Naive thymus-derived CD8-positive, alpha-beta T cell (primary cell): ENCODE measurements at regions not wholly inside any gene's neighbourhood (a gene's known extent, or its start where the extent isn't known, plus 50 kb on each side); places are given as distances from the start of the nearest gene placed in this dataset.
"Not testable (repeated sequence)": the region's sequence is repeated elsewhere in the genome, so short reads cannot be mapped to it uniquely, and the experiment has no call there.

ENCODE experiments used
- ATAC-seq, 2 donors: fragments of 150-1000 bp; cut with Tn5 transposase in 1 of 2; sonication (Bioruptor Pico), chemical (Tn5 transposase) in 1 of 2; 1 replicate in 1 of 2; 2 replicates in 1 of 2; pipeline ENCODE4 v1.10.0; 2021; ENCODE audit warnings: mild to moderate bottlenecking in 2 of 2, moderate library complexity in 2 of 2
- POLR2A ChIA-PET: fragments of 350-600 bp; sonication (Branson Sonifier 250); formaldehyde crosslinking; loops from one replicate; lab custom pipeline; 2021; ENCODE audit warnings: antibody characterized with exemption; lab: Charles Lee
- DNase-seq, 10 donors: peaks; one replicate each; pipeline versions ENCODE4 v3.0.0 to v3.0.0-alpha.2; 2020 to 2022
- H3K27ac Mint-ChIP-seq, 10 donors: one replicate each; pipeline ENCODE4 v1.8.0; 2020 to 2022; ENCODE audit warnings: mild to moderate bottlenecking in 10 of 10, mixed read lengths in 10 of 10, moderate library complexity in 4 of 10, inconsistent platforms in 1 of 10
- H3K27me3 Mint-ChIP-seq, 5 donors: one replicate each; pipeline ENCODE4 v1.8.0; 2021 to 2022; ENCODE audit warnings: mixed read lengths in 5 of 5
- H3K36me3 Mint-ChIP-seq, 3 donors: one replicate each; pipeline ENCODE4 v1.8.0; 2020 to 2022; ENCODE audit warnings: mixed read lengths in 3 of 3, mild to moderate bottlenecking in 2 of 3, inconsistent platforms in 1 of 3
- H3K4me1 Mint-ChIP-seq, 4 donors: one replicate each; pipeline ENCODE4 v1.8.0; 2021 to 2022; ENCODE audit warnings: mixed read lengths in 4 of 4
- H3K4me3 Mint-ChIP-seq, 10 donors: one replicate each; pipeline ENCODE4 v1.8.0; 2020 to 2022; ENCODE audit warnings: mild to moderate bottlenecking in 10 of 10, mixed read lengths in 10 of 10, moderate library complexity in 6 of 10, inconsistent platforms in 1 of 10
- H3K9me3 Mint-ChIP-seq, 9 donors: one replicate each; pipeline ENCODE4 v1.8.0; 2020 to 2022; ENCODE audit warnings: mixed read lengths in 9 of 9, mild to moderate bottlenecking in 3 of 9, inconsistent platforms in 1 of 9, moderate library complexity in 1 of 9

- no peaks in the 10 kb centered on the region for H3K36me3 Mint-ChIP-seq
- peak overlapping the region in 1 of 10 donors; percentile 23 for H3K27ac Mint-ChIP-seq
- ATAC-seq (no peak), DNase-seq (no peak)
- no peak overlapping the region for H3K4me3 Mint-ChIP-seq
- POLR2A ChIA-PET, result no interaction called here
- no peaks in the 10 kb centered on the region for H3K9me3 Mint-ChIP-seq
- peaks cover 5 to 48% (median 35%) of the 10 kb centered on the region in 5 donors for H3K27me3 Mint-ChIP-seq
- peaks cover 0 to 39% (median under 1%) of the 10 kb centered on the region in 4 donors for H3K4me1 Mint-ChIP-seq
Measured at GRCh38 chr22:22378446-22379415, 129.8 kb downstream of the ZNF280B start.

GRCh38 chr22:22380098-22381030 lies 128.2 kb downstream of the ZNF280B start:
- H3K36me3 Mint-ChIP-seq, result no peaks in the 10 kb centered on the region
- H3K27ac Mint-ChIP-seq, result no peak overlapping the region
- peaks cover 0 to 30% (median under 1%) of the 10 kb centered on the region in 4 donors for H3K4me1 Mint-ChIP-seq
- peaks cover 2 to 46% (median 36%) of the 10 kb centered on the region in 5 donors for H3K27me3 Mint-ChIP-seq
- peak overlapping the region in 1 of 10 donors; percentile 15 for H3K4me3 Mint-ChIP-seq
- no peak for DNase-seq
- H3K9me3 Mint-ChIP-seq, result no peaks in the 10 kb centered on the region
- POLR2A ChIA-PET, result no interaction called here
- no peak for ATAC-seq

- H3K4me3 Mint-ChIP-seq, ATAC-seq, H3K27ac Mint-ChIP-seq, H3K9me3 Mint-ChIP-seq, H3K36me3 Mint-ChIP-seq, DNase-seq, POLR2A ChIA-PET: not testable (repeated sequence)
- Mint-ChIP-seq H3K4me1 (peaks cover 0 to 22% (median under 1%) of the 10 kb centered on the region in 4 donors), H3K27me3 (peaks cover 5 to 49% (median 36%) of the 10 kb centered on the region in 5 donors)
Measured at GRCh38 chr22:22381292-22381691, 127.2 kb downstream of the ZNF280B start.

GRCh38 chr22:22384267-22384666 lies 124.3 kb downstream of the ZNF280B start:
- peaks cover 8 to 50% (median 37%) of the 10 kb centered on the region in 5 donors for H3K27me3 Mint-ChIP-seq
- H3K36me3 Mint-ChIP-seq, result no peaks in the 10 kb centered on the region
- peaks cover 0 to 17% (median under 1%) of the 10 kb centered on the region in 4 donors for H3K4me1 Mint-ChIP-seq
- POLR2A ChIA-PET, result no interaction called here
- DNase-seq (no peak), ATAC-seq (no peak)
- H3K9me3 Mint-ChIP-seq, result no peaks in the 10 kb centered on the region
- H3K4me3 Mint-ChIP-seq, result no peak overlapping the region
- no peak overlapping the region for H3K27ac Mint-ChIP-seq

- H3K4me1 Mint-ChIP-seq, result peaks cover 0 to 14% (median under 1%) of the 10 kb centered on the region in 4 donors
- H3K4me3 Mint-ChIP-seq, result no peak overlapping the region
- no peak overlapping the region for H3K27ac Mint-ChIP-seq
- POLR2A ChIA-PET, result no interaction called here
- peaks cover 10 to 48% (median 41%) of the 10 kb centered on the region in 5 donors for H3K27me3 Mint-ChIP-seq
- DNase-seq (no peak), ATAC-seq (no peak)
- no peaks in the 10 kb centered on the region for H3K36me3 Mint-ChIP-seq
- no peaks in the 10 kb centered on the region for H3K9me3 Mint-ChIP-seq
Measured at GRCh38 chr22:22384668-22385244, 123.8 kb downstream of the ZNF280B start.

- POLR2A ChIA-PET, result no interaction called here
- no peak for DNase-seq
- no peaks in the 10 kb centered on the region for H3K36me3 Mint-ChIP-seq
- H3K27ac Mint-ChIP-seq, result no peak overlapping the region
- no peak for ATAC-seq
- H3K4me3 Mint-ChIP-seq, result no peak overlapping the region
- H3K4me1 Mint-ChIP-seq, result peaks cover 0 to 2% (median under 1%) of the 10 kb centered on the region in 4 donors
- H3K27me3 Mint-ChIP-seq, result peaks cover 10 to 58% (median 47%) of the 10 kb centered on the region in 5 donors
- H3K9me3 Mint-ChIP-seq, result no peaks in the 10 kb centered on the region
Measured at GRCh38 chr22:22386602-22387385, 121.7 kb downstream of the ZNF280B start.

- H3K4me1 Mint-ChIP-seq, result no peaks in the 10 kb centered on the region
- DNase-seq, result no peak
- POLR2A ChIA-PET, result no interaction called here
- peaks cover 9 to 58% (median 48%) of the 10 kb centered on the region in 5 donors for H3K27me3 Mint-ChIP-seq
- peaks cover 0 to 2% (median 0%) of the 10 kb centered on the region in 9 donors for H3K9me3 Mint-ChIP-seq
- H3K27ac Mint-ChIP-seq, result no peak overlapping the region
- ATAC-seq, result no peak
- no peak overlapping the region for H3K4me3 Mint-ChIP-seq
- peaks cover 0 to 1% (median under 1%) of the 10 kb centered on the region in 3 donors for H3K36me3 Mint-ChIP-seq
Measured at GRCh38 chr22:22387386-22387736, 121.2 kb downstream of the ZNF280B start.

GRCh38 chr22:22388090-22388489 lies 120.5 kb downstream of the ZNF280B start:
- H3K27ac Mint-ChIP-seq, result no peak overlapping the region
- peaks cover 10 to 58% (median 50%) of the 10 kb centered on the region in 5 donors for H3K27me3 Mint-ChIP-seq
- H3K4me3 Mint-ChIP-seq, result no peak overlapping the region
- no peak for ATAC-seq
- H3K36me3 Mint-ChIP-seq, result peaks cover 0 to 6% (median 3%) of the 10 kb centered on the region in 3 donors
- no peak for DNase-seq
- peaks cover 0 to 6% (median 0%) of the 10 kb centered on the region in 9 donors for H3K9me3 Mint-ChIP-seq
- POLR2A ChIA-PET, result no interaction called here
- H3K4me1 Mint-ChIP-seq, result no peaks in the 10 kb centered on the region

- H3K4me1 Mint-ChIP-seq, result no peaks in the 10 kb centered on the region
- POLR2A ChIA-PET, result no interaction called here
- ATAC-seq (no peak), DNase-seq (no peak)
- H3K27ac Mint-ChIP-seq, result no peak overlapping the region
- H3K27me3 Mint-ChIP-seq, result peaks cover 7 to 58% (median 46%) of the 10 kb centered on the region in 5 donors
- peaks cover 0 to 6% (median 0%) of the 10 kb centered on the region in 9 donors for H3K9me3 Mint-ChIP-seq
- peaks cover 0 to 6% (median 3%) of the 10 kb centered on the region in 3 donors for H3K36me3 Mint-ChIP-seq
- no peak overlapping the region for H3K4me3 Mint-ChIP-seq
Measured at GRCh38 chr22:22388494-22388893, 120.0 kb downstream of the ZNF280B start.

- H3K36me3 Mint-ChIP-seq, result peaks cover 0 to 6% (median 3%) of the 10 kb centered on the region in 3 donors
Measured at GRCh38 chr22:22389467-22389866, 119.1 kb downstream of the ZNF280B start.

GRCh38 chr22:22390989-22391388 lies 117.6 kb downstream of the ZNF280B start:
- Mint-ChIP-seq H3K27me3 (peaks cover 3 to 47% (median 25%) of the 10 kb centered on the region in 5 donors), H3K36me3 (peaks cover 0 to 6% (median 3%) of the 10 kb centered on the region in 3 donors), H3K9me3 (peaks cover 0 to 6% (median 0%) of the 10 kb centered on the region in 9 donors), H3K4me1 (peaks cover 0 to 13% (median 1%) of the 10 kb centered on the region in 4 donors), H3K4me3 (no peak overlapping the region), H3K27ac (no peak overlapping the region)
- POLR2A ChIA-PET, result no interaction called here
- ATAC-seq (no peak), DNase-seq (no peak)

More at GRCh38 chr22:22389467-22389866, 119.1 kb downstream of the ZNF280B start:
- POLR2A ChIA-PET, result no interaction called here
- Mint-ChIP-seq H3K4me3 (no peak overlapping the region), H3K9me3 (peaks cover 0 to 6% (median 0%) of the 10 kb centered on the region in 9 donors), H3K4me1 (peaks cover 0 to 2% (median 0%) of the 10 kb centered on the region in 4 donors), H3K27ac (no peak overlapping the region), H3K27me3 (peaks cover 7 to 58% (median 38%) of the 10 kb centered on the region in 5 donors)
- DNase-seq (no peak), ATAC-seq (no peak)
